ENCODE measurements at regions not wholly inside any gene's neighbourhood (a gene's known extent, or its start where the extent isn't known, plus 50 kb on each side); places are given as distances from the start of the nearest gene placed in this dataset.

GRCh38 chr7:41096917-41097316, 606.0 kb downstream of the INHBA start:
- no peak for TF ChIP-seq Cebpa-rat (IDR thresholded peaks at IDR 0.05)
- H3K9me3 ChIP-seq, result no peaks in the 10 kb centered on the region
- no peak overlapping the region for H3K4me3 ChIP-seq
- H4K20me1 ChIP-seq, result no peaks in the 10 kb centered on the region
- H3K27me3 ChIP-seq, result no peaks in the 10 kb centered on the region
- H3K36me3 ChIP-seq, result no peaks in the 10 kb centered on the region
- H3K27ac ChIP-seq, result no peak overlapping the region
- H3K4me1 ChIP-seq, result no peaks in the 10 kb centered on the region
- H3K9ac ChIP-seq, result no peak overlapping the region
- H3K4me2 ChIP-seq, result no peak overlapping the region

- no peaks in the 10 kb centered on the region for H4K20me1 ChIP-seq
- TF ChIP-seq Cebpa-rat (IDR thresholded peaks at IDR 0.05), result no peak
- H3K4me3 ChIP-seq, result no peak overlapping the region
- H3K4me1 ChIP-seq, result no peaks in the 10 kb centered on the region
- H3K36me3 ChIP-seq, result no peaks in the 10 kb centered on the region
- no peaks in the 10 kb centered on the region for H3K27me3 ChIP-seq
- H3K9ac ChIP-seq, result no peak overlapping the region
- no peak overlapping the region for H3K27ac ChIP-seq
- no peak overlapping the region for H3K4me2 ChIP-seq
- no peaks in the 10 kb centered on the region for H3K9me3 ChIP-seq
Observed at GRCh38 chr7:41093141-41093540, 609.7 kb downstream of the INHBA start.

- Histone ChIP-seq H3K4me3 (no peak overlapping the region), H3K36me3 (no peaks in the 10 kb centered on the region), H3K27me3 (no peaks in the 10 kb centered on the region), H3K4me2 (no peak overlapping the region), H3K27ac (no peak overlapping the region), H3K4me1 (no peaks in the 10 kb centered on the region), H4K20me1 (no peaks in the 10 kb centered on the region), H3K9ac (no peak overlapping the region), H3K9me3 (no peaks in the 10 kb centered on the region)
- TF ChIP-seq Cebpa-rat (IDR thresholded peaks at IDR 0.05), result no peak
Observed at GRCh38 chr7:41085244-41085643, 617.6 kb downstream of the INHBA start.

- H3K27ac ChIP-seq, result no peak overlapping the region
- no peaks in the 10 kb centered on the region for H3K4me1 ChIP-seq
- H3K36me3 ChIP-seq, result no peaks in the 10 kb centered on the region
- no peaks in the 10 kb centered on the region for H3K9me3 ChIP-seq
- H3K4me2 ChIP-seq, result no peak overlapping the region
- no peak overlapping the region for H3K9ac ChIP-seq
- no peaks in the 10 kb centered on the region for H3K27me3 ChIP-seq
- no peaks in the 10 kb centered on the region for H4K20me1 ChIP-seq
- no peak overlapping the region for H3K4me3 ChIP-seq
- TF ChIP-seq Cebpa-rat (IDR thresholded peaks at IDR 0.05), result no peak
Observed at GRCh38 chr7:41084381-41084780, 618.5 kb downstream of the INHBA start.

GRCh38 chr7:41069635-41070034, 633.3 kb downstream of the INHBA start:
- no peak overlapping the region for H3K9ac ChIP-seq
- no peaks in the 10 kb centered on the region for H3K36me3 ChIP-seq
- H3K27me3 ChIP-seq, result no peaks in the 10 kb centered on the region
- no peak overlapping the region for H3K27ac ChIP-seq
- H3K9me3 ChIP-seq, result 0 out of 2 replicates have a peak, but pooled peaks cover 1% of the 10 kb centered on the region
- TF ChIP-seq Cebpa-rat (IDR thresholded peaks at IDR 0.05), result no peak
- no peaks in the 10 kb centered on the region for H4K20me1 ChIP-seq
- no peak overlapping the region for H3K4me2 ChIP-seq
- no peaks in the 10 kb centered on the region for H3K4me1 ChIP-seq
- H3K4me3 ChIP-seq, result no peak overlapping the region

- Histone ChIP-seq H3K9me3 (0 out of 2 replicates have a peak, but pooled peaks cover 3% of the 10 kb centered on the region), H3K36me3 (no peaks in the 10 kb centered on the region), H3K4me2 (no peak overlapping the region), H3K4me1 (no peaks in the 10 kb centered on the region), H3K27ac (no peak overlapping the region), H3K9ac (no peak overlapping the region), H3K4me3 (no peak overlapping the region), H3K27me3 (no peaks in the 10 kb centered on the region), H4K20me1 (no peaks in the 10 kb centered on the region)
- no peak for TF ChIP-seq Cebpa-rat (IDR thresholded peaks at IDR 0.05)
Observed at GRCh38 chr7:41067576-41067975, 635.3 kb downstream of the INHBA start.

GRCh38 chr7:41065663-41066062, 637.2 kb downstream of the INHBA start:
- H3K27ac ChIP-seq, result no peak overlapping the region
- H3K4me1 ChIP-seq, result no peaks in the 10 kb centered on the region
- H3K4me2 ChIP-seq, result no peak overlapping the region
- H4K20me1 ChIP-seq, result no peaks in the 10 kb centered on the region
- H3K9me3 ChIP-seq, result 0 out of 2 replicates have a peak, but pooled peaks cover 3% of the 10 kb centered on the region
- TF ChIP-seq Cebpa-rat (IDR thresholded peaks at IDR 0.05), result no peak
- H3K4me3 ChIP-seq, result no peak overlapping the region
- H3K9ac ChIP-seq, result no peak overlapping the region
- H3K36me3 ChIP-seq, result no peaks in the 10 kb centered on the region
- H3K27me3 ChIP-seq, result no peaks in the 10 kb centered on the region

GRCh38 chr7:41063116-41063515, 639.8 kb downstream of the INHBA start:
- Histone ChIP-seq H3K36me3 (no peaks in the 10 kb centered on the region), H3K4me2 (no peak overlapping the region), H3K9ac (no peak overlapping the region), H3K4me3 (no peak overlapping the region), H3K9me3 (0 out of 2 replicates have a peak, but pooled peaks cover 5% of the 10 kb centered on the region), H3K4me1 (no peaks in the 10 kb centered on the region), H3K27ac (no peak overlapping the region), H4K20me1 (no peaks in the 10 kb centered on the region), H3K27me3 (no peaks in the 10 kb centered on the region)
- no peak for TF ChIP-seq Cebpa-rat (IDR thresholded peaks at IDR 0.05)

GRCh38 chr7:41060796-41061195, 642.1 kb downstream of the INHBA start:
- no peak overlapping the region for H3K4me3 ChIP-seq
- H3K27ac ChIP-seq, result no peak overlapping the region
- H3K27me3 ChIP-seq, result no peaks in the 10 kb centered on the region
- H3K9me3 ChIP-seq, result peaks cover 13% of the 10 kb centered on the region
- TF ChIP-seq Cebpa-rat (IDR thresholded peaks at IDR 0.05), result no peak
- H4K20me1 ChIP-seq, result no peaks in the 10 kb centered on the region
- no peaks in the 10 kb centered on the region for H3K4me1 ChIP-seq
- H3K9ac ChIP-seq, result no peak overlapping the region
- H3K36me3 ChIP-seq, result no peaks in the 10 kb centered on the region
- H3K4me2 ChIP-seq, result no peak overlapping the region

- no peaks in the 10 kb centered on the region for H4K20me1 ChIP-seq
- no peak overlapping the region for H3K4me2 ChIP-seq
- no peak overlapping the region for H3K27ac ChIP-seq
- TF ChIP-seq Cebpa-rat (IDR thresholded peaks at IDR 0.05), result no peak
- H3K36me3 ChIP-seq, result no peaks in the 10 kb centered on the region
- H3K27me3 ChIP-seq, result no peaks in the 10 kb centered on the region
- H3K4me1 ChIP-seq, result no peaks in the 10 kb centered on the region
- no peak overlapping the region for H3K4me3 ChIP-seq
- H3K9ac ChIP-seq, result no peak overlapping the region
- H3K9me3 ChIP-seq, result peaks cover 13% of the 10 kb centered on the region
Observed at GRCh38 chr7:41059796-41060195, 643.1 kb downstream of the INHBA start.
